SK-N-SH treated with all-trans-retinoic acid at 6 μM for 48 hours (cell line): ENCODE measurements at regions not wholly inside any gene's neighbourhood (a gene's known extent, or its start where the extent isn't known, plus 50 kb on each side); places are given as distances from the start of the nearest gene placed in this dataset.

Experiments
- ATAC-seq: fragments of 200-7000 bp; cut with Tn5 transposase; 3 replicates; pipeline ENCODE4 v1.9.1; 2020; ENCODE audit warnings: mild to moderate bottlenecking, moderate library complexity
- ARNTL ChIP-seq: fragments of 450-650 bp; formaldehyde crosslinking; IDR thresholded peaks from 2 replicates; pipeline ENCODE4 v1.5.0; 2020; ENCODE audit warnings: low read depth, mild to moderate bottlenecking, moderate library complexity, borderline replicate concordance
- BACH2 ChIP-seq: fragments of 250-450 bp; sonication (Bioruptor Pico); IDR thresholded peaks from 2 replicates; pipeline ENCODE4 v1.9.0; 2021; ENCODE audit warnings: mild to moderate bottlenecking, borderline replicate concordance
- CSDC2 ChIP-seq: fragments of 250-450 bp; sonication (Bioruptor Pico); IDR thresholded peaks from 2 replicates; pipeline ENCODE4 v1.5.0; 2020; ENCODE audit warnings: mild to moderate bottlenecking, moderate library complexity
- ESRRG ChIP-seq: fragments of 250-450 bp; sonication (Bioruptor Pico); IDR thresholded peaks from 2 replicates; pipeline ENCODE4 v1.6.1; 2021; ENCODE audit warnings: mild to moderate bottlenecking
- GLIS3 ChIP-seq: fragments of 250-450 bp; sonication (Bioruptor Pico); IDR thresholded peaks from 2 replicates; pipeline ENCODE4 v1.5.0; 2020; ENCODE audit warnings: mild to moderate bottlenecking, moderate library complexity
- ISL1 ChIP-seq: fragments of 250-450 bp; sonication (Bioruptor Pico); IDR thresholded peaks from 2 replicates; pipeline ENCODE4 v2.1.2; 2022; ENCODE audit warnings: mild to moderate bottlenecking, moderate library complexity
- OSR1 ChIP-seq: fragments of 250-450 bp; sonication (Bioruptor Pico); IDR thresholded peaks from 2 replicates; pipeline ENCODE4 v1.8.0; 2022; ENCODE audit warnings: moderate library complexity, mild to moderate bottlenecking, inconsistent platforms
- PPARA ChIP-seq: fragments of 250-450 bp; sonication (Bioruptor Pico); IDR thresholded peaks from 2 replicates; pipeline ENCODE4 v1.5.0; 2020; ENCODE audit warnings: mild to moderate bottlenecking, borderline replicate concordance
- RARB ChIP-seq: fragments of 250-450 bp; sonication (Bioruptor Pico); IDR thresholded peaks from 2 replicates; pipeline ENCODE4 v1.8.0; 2021; ENCODE audit warnings: mild to moderate bottlenecking, moderate library complexity
- SNAI2 ChIP-seq: fragments of 250-450 bp; sonication (Bioruptor Pico); IDR thresholded peaks from 2 replicates; pipeline ENCODE4 v1.5.0; 2020; ENCODE audit warnings: mild to moderate bottlenecking, moderate library complexity
- TCF4 ChIP-seq: fragments of 250-450 bp; sonication (Bioruptor Pico); IDR thresholded peaks from 2 replicates; pipeline ENCODE4 v1.8.0; 2021; ENCODE audit warnings: mild to moderate bottlenecking, moderate library complexity, borderline replicate concordance
- ZC3H10 ChIP-seq: fragments of 250-450 bp; sonication (Bioruptor Pico); IDR thresholded peaks from 2 replicates; pipeline ENCODE4 v1.5.1; 2021; ENCODE audit warnings: mild to moderate bottlenecking, moderate library complexity
- ZFP3 ChIP-seq: fragments of 250-450 bp; sonication (Bioruptor Pico); IDR thresholded peaks from 2 replicates; pipeline ENCODE4 v1.5.0; 2020; ENCODE audit warnings: mild to moderate bottlenecking, moderate library complexity
- ZFP30 ChIP-seq: fragments of 450-650 bp; formaldehyde crosslinking; IDR thresholded peaks from 2 replicates; pipeline ENCODE4 v1.5.0; 2022; ENCODE audit warnings: mild to moderate bottlenecking, moderate library complexity
- ZNF565 ChIP-seq: fragments of 450-650 bp; formaldehyde crosslinking; conservative IDR thresholded peaks from 2 replicates; pipeline ENCODE4 v1.5.0; 2020; ENCODE audit warnings: low read depth, mild to moderate bottlenecking, moderate library complexity
- ZNF70 ChIP-seq: fragments of 450-650 bp; formaldehyde crosslinking; IDR thresholded peaks from 2 replicates; pipeline ENCODE4 v1.5.0; 2020; ENCODE audit warnings: mild to moderate bottlenecking, moderate library complexity
- ZNF8 ChIP-seq: fragments of 450-650 bp; formaldehyde crosslinking; IDR thresholded peaks from 2 replicates; pipeline ENCODE4 v1.5.0; 2020; ENCODE audit warnings: mild to moderate bottlenecking, moderate library complexity
- TF ChIP-seq, protein P1 (sequence below): fragments of 250-450 bp; sonication (Bioruptor Pico); IDR thresholded peaks from 2 replicates; pipeline ENCODE4 v1.5.1; 2021; ENCODE audit warnings: mild to moderate bottlenecking, moderate library complexity
- TF ChIP-seq, protein P2 (sequence below): fragments of 250-450 bp; sonication (Bioruptor Pico); IDR thresholded peaks from 2 replicates; pipeline ENCODE4 v1.5.1; 2020; ENCODE audit warnings: low read depth, mild to moderate bottlenecking, moderate library complexity
- TF ChIP-seq, protein P3 (sequence below): fragments of 250-450 bp; sonication (Bioruptor Pico); IDR thresholded peaks from 2 replicates; pipeline ENCODE4 v1.8.0; 2021; ENCODE audit warnings: low read depth, mild to moderate bottlenecking, moderate library complexity, borderline replicate concordance

DNA sequence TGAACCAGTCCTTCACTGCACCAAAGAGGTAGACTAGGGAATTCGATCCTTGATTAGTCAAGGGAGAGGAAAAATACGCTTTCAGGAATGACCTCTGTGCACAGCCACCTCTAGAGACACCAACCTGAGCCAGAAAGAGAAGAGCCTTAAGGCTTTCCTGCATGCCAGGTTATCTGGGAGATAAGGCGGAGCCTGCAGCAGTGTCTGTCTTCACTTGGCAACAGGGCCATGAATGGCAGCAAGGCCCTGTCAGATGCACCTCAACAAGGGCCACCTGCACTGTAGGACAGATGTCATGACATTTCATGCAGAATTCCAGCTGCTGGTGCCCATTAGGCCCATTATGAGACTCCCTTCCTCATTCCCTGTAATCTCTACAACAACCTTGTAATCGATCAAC lies 88.1 kb downstream of the MEX3B start:
- ATAC-seq, result no peak
- TF ChIP-seq ZNF8 (CRISPR knock-in tag) (no peak), ZC3H10 (CRISPR knock-in tag) (no peak), BACH2 (CRISPR knock-in tag) (no peak), ESRRG (CRISPR knock-in tag) (no peak), RARB (CRISPR knock-in tag) (no peak), ZFP3 (CRISPR knock-in tag) (no peak), TCF4 (CRISPR knock-in tag) (no peak), OSR1 (CRISPR knock-in tag) (no peak)
- TF ChIP-seq, protein P1, sequence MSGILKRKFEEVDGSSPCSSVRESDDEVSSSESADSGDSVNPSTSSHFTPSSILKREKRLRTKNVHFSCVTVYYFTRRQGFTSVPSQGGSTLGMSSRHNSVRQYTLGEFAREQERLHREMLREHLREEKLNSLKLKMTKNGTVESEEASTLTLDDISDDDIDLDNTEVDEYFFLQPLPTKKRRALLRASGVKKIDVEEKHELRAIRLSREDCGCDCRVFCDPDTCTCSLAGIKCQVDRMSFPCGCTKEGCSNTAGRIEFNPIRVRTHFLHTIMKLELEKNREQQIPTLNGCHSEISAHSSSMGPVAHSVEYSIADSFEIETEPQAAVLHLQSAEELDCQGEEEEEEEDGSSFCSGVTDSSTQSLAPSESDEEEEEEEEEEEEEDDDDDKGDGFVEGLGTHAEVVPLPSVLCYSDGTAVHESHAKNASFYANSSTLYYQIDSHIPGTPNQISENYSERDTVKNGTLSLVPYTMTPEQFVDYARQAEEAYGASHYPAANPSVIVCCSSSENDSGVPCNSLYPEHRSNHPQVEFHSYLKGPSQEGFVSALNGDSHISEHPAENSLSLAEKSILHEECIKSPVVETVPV (CRISPR knock-in tag), result no peak

DNA sequence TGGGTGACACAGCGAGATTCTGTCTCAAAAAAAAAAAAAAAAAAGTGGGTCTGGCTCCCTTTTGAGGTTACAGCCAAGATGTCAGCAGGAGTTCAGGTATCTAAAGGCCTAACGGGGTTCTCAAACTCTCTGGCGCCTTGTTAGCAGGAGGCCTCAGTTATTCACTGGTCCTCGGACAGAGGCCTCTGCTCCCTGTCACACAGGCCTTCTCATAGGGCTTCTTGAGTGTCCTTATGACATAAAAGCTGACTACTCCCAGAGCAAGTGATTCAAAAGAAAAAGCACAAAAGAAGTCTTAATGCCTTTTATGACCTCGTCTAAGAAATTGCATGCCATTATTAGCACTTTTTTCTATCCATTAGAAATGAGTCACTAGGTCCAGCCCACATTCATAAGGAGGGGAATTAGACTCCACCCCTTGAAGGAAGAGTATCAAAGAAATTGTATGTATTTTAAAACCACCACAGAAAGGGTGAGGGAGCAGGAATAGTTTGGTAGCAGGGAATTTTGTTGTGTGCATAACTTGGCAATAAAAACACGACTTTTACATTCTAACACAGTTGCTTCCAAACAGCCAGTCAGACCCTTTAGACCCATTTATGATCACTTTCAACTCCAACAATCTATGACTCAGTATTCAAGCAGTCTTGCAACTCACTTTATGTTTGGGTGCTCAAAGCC lies 90.3 kb downstream of the MEX3B start:
- ATAC-seq, result no peak
- TF ChIP-seq ZNF70 (CRISPR knock-in tag) (no peak), SNAI2 (CRISPR knock-in tag) (no peak), GLIS3 (CRISPR knock-in tag) (no peak), CSDC2 (no peak), BACH2 (CRISPR knock-in tag) (no peak), ARNTL (no peak), OSR1 (CRISPR knock-in tag) (no peak), ZFP30 (CRISPR knock-in tag) (no peak), PPARA (CRISPR knock-in tag) (no peak), ESRRG (CRISPR knock-in tag) (no peak), ZNF565 (CRISPR knock-in tag) (no peak), ZFP3 (CRISPR knock-in tag) (no peak)
- TF ChIP-seq, all 23 proteins: peak for 0

DNA sequence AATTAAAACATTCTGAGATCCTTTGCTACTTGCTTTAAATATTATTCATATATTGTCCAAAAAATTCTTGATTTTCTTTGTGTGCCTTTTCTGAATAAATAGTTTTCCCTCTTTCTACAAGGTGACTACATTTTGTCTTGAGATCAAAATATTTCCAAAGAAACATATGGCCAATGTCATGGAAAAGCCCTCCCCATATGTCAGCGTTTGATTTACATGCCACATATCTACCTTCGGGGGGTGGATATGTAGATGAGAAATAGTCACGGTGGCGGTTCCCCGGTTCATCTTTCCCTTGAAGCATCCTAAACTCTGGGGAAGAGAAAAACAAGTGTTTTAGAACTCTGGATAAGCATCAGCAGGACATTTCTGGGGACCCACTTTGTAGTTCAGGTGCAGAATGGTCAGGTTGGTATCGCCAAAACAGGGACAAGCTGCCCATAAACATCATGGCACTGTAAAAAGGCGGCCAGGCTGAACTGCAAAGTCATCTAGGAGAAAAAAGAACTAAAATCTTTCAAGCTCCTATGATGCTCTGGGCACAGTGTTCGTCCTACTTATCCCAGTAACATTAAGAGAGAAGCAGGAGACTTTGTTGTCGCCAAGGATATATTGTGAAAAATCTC lies 91.5 kb downstream of the MEX3B start:
- no peak for ATAC-seq
- TF ChIP-seq ISL1 (CRISPR knock-in tag), result no peak
- TF ChIP-seq BACH2 (CRISPR knock-in tag), result no peak
- no peak for TF ChIP-seq SNAI2 (CRISPR knock-in tag)
- no peak for TF ChIP-seq ZNF70 (CRISPR knock-in tag)
- no peak for TF ChIP-seq ZFP30 (CRISPR knock-in tag)
- TF ChIP-seq, protein P2, sequence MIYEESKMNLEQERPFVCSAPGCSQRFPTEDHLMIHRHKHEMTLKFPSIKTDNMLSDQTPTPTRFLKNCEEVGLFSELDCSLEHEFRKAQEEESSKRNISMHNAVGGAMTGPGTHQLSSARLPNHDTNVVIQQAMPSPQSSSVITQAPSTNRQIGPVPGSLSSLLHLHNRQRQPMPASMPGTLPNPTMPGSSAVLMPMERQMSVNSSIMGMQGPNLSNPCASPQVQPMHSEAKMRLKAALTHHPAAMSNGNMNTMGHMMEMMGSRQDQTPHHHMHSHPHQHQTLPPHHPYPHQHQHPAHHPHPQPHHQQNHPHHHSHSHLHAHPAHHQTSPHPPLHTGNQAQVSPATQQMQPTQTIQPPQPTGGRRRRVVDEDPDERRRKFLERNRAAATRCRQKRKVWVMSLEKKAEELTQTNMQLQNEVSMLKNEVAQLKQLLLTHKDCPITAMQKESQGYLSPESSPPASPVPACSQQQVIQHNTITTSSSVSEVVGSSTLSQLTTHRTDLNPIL, result no peak
- TF ChIP-seq CSDC2, result no peak
- TF ChIP-seq, protein P1 (CRISPR knock-in tag), result no peak
- TF ChIP-seq ZNF565 (CRISPR knock-in tag), result no peak
- TF ChIP-seq, protein P3, sequence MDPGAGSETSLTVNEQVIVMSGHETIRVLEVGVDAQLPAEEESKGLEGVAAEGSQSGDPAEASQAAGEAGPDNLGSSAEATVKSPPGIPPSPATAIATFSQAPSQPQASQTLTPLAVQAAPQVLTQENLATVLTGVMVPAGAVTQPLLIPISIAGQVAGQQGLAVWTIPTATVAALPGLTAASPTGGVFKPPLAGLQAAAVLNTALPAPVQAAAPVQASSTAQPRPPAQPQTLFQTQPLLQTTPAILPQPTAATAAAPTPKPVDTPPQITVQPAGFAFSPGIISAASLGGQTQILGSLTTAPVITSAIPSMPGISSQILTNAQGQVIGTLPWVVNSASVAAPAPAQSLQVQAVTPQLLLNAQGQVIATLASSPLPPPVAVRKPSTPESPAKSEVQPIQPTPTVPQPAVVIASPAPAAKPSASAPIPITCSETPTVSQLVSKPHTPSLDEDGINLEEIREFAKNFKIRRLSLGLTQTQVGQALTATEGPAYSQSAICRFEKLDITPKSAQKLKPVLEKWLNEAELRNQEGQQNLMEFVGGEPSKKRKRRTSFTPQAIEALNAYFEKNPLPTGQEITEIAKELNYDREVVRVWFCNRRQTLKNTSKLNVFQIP (CRISPR knock-in tag), result no peak

DNA sequence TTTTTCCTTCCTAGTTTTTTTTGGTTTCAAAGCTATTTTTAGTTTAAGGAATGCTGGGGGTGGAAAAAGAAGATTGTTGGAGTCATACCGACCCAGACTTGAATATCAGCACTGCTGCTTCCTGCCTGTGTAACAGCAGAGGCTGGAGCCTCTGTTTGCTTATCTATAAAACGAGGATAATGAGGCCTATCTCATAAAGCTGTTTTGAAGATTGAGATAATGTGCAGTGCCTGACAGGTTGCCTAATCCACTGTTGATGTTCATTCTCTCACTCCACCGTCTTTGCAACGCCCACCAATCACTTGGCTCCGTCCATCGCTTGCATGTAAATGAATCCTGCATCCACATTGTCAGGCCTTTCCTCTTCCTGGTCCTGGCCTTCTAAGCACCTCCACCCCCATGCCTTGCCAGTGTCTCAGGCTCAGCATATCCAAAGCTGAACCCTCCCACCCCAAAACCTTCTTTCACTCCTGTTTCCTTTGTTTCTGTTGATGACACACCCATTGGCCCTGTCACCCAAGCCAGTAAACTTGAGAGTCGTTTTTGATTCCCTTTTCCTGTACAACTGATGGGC lies 94.9 kb downstream of the MEX3B start:
- no peak for ATAC-seq
- no peak for TF ChIP-seq ESRRG (CRISPR knock-in tag)
- no peak for TF ChIP-seq ARNTL
- TF ChIP-seq BACH2 (CRISPR knock-in tag), result no peak
- TF ChIP-seq ISL1 (CRISPR knock-in tag), result no peak
- TF ChIP-seq CSDC2, result no peak
- TF ChIP-seq RARB (CRISPR knock-in tag), result no peak
- no peak for TF ChIP-seq GLIS3 (CRISPR knock-in tag)
- TF ChIP-seq, all 23 proteins: peak for 0
